Caco-2 (cell line): ENCODE measurements at regions not wholly inside any gene's neighbourhood (a gene's known extent, or its start where the extent isn't known, plus 50 kb on each side); places are given as distances from the start of the nearest gene placed in this dataset.

Experiments used
- BruUV-seq: library from RNA; stranded (reverse); fragments of 400-500 nt; replicated peaks from 2 replicates; lab custom pipeline; 2021; lab: Mats Ljungman, UMichigan
- CTCF ChIA-PET: fragments of 300-600 bp; sonication (Branson Sonifier 250); formaldehyde crosslinking; loops from one replicate; lab custom pipeline; 2022; ENCODE audit warnings: antibody characterized with exemption; lab: Charles Lee
- POLR2A ChIA-PET: fragments of 300-600 bp; sonication (Branson Sonifier 250); formaldehyde crosslinking; loops from one replicate; lab custom pipeline; 2022; ENCODE audit warnings: antibody characterized with exemption; lab: Charles Lee
- DNase-seq, 2 experiments: peaks; one replicate each; pipeline versions ENCODE4 v3.0.0 to v3.0.0-alpha.2; 2020 to 2022
- H3K27me3 ChIP-seq: replicated peaks from 2 replicates; pipeline ENCODE4 v1.6.0; 2011; ENCODE audit warnings: low read length; ENCODE audit not compliant: control insufficient read depth, insufficient read depth
- H3K36me3 ChIP-seq: 2 replicates; pipeline ENCODE4 v1.5.1; 2011; ENCODE audit warnings: low read length; ENCODE audit not compliant: control insufficient read depth, insufficient read depth
- H3K4me1 ChIP-seq: fragments of 250-450 bp; sonication (Bioruptor Pico); 2 replicates; pipeline ENCODE4 v1.5.1; 2020; ENCODE audit warnings: mild to moderate bottlenecking
- H3K4me3 ChIP-seq: 2 replicates; pipeline ENCODE4 v1.5.1; 2011; ENCODE audit warnings: low read depth, mild to moderate bottlenecking, control low read depth, low read length
- H3K9me3 ChIP-seq: fragments of 250-450 bp; sonication (Bioruptor Pico); 2 replicates; pipeline ENCODE4 v1.5.1; 2020; ENCODE audit warnings: mild to moderate bottlenecking, moderate library complexity
- H3K27ac Mint-ChIP-seq: one replicate; pipeline ENCODE4 v1.8.0; 2022; ENCODE audit warnings: mixed read lengths; ENCODE audit not compliant: unreplicated experiment
- H3K27me3 Mint-ChIP-seq: one replicate; pipeline ENCODE4 v1.8.0; 2022; ENCODE audit warnings: mixed read lengths; ENCODE audit not compliant: insufficient read depth, unreplicated experiment
- H3K36me3 Mint-ChIP-seq: one replicate; pipeline ENCODE4 v1.8.0; 2022; ENCODE audit warnings: mild to moderate bottlenecking, mixed read lengths; ENCODE audit not compliant: insufficient read depth, unreplicated experiment
- H3K4me1 Mint-ChIP-seq: one replicate; pipeline ENCODE4 v1.8.0; 2022; ENCODE audit warnings: low read depth, mixed read lengths; ENCODE audit not compliant: unreplicated experiment
- H3K4me3 Mint-ChIP-seq: one replicate; pipeline ENCODE4 v1.8.0; 2022; ENCODE audit warnings: mild to moderate bottlenecking, moderate library complexity, mixed read lengths; ENCODE audit not compliant: unreplicated experiment
- H3K9me3 Mint-ChIP-seq: one replicate; pipeline ENCODE4 v1.8.0; 2022; ENCODE audit warnings: mixed read lengths; ENCODE audit not compliant: unreplicated experiment
- CTCF ChIP-seq, 2 experiments: fragments of 200-600 bp in 1 of 2; IDR thresholded peaks; 1 replicate in 1 of 2; 2 replicates in 1 of 2; pipeline versions ENCODE4 v1.5.1 to v1.8.0; 2011 to 2022; ENCODE audit warnings: antibody characterized with exemption in 1 of 2, control low read depth in 1 of 2, inconsistent platforms in 1 of 2, low read depth in 1 of 2, low read length in 1 of 2, mild to moderate bottlenecking in 1 of 2, moderate library complexity in 1 of 2; ENCODE audit not compliant: insufficient read depth in 1 of 2, severe bottlenecking in 1 of 2, unreplicated experiment in 1 of 2
- intact Hi-C: fragments of 100-400 bp; cut with micrococcal nuclease; formaldehyde crosslinking; loops from one replicate; pipeline ENCODE4 v1.10.0; 2022; ENCODE audit not compliant: unreplicated experiment

- Histone ChIP-seq H3K27me3 (no peaks in the 10 kb centered on the region), H3K4me3 (no peak overlapping the region), H3K36me3 (no peaks in the 10 kb centered on the region), H3K9me3 (no peaks in the 10 kb centered on the region), H3K4me1 (0 out of 2 replicates have a peak, but pooled peaks cover 8% of the 10 kb centered on the region)
- CTCF ChIA-PET = interaction anchor here (1.9 kb wide), 1 partner anchor 10 kb away, joined by 5 read pairs; no protein-coding TSS in a partner anchor
- Mint-ChIP-seq H3K36me3 (no peaks in the 10 kb centered on the region), H3K4me1 (peaks cover 7% of the 10 kb centered on the region), H3K4me3 (no peak overlapping the region), H3K27ac (no peak overlapping the region), H3K27me3 (peaks cover 4% of the 10 kb centered on the region), H3K9me3 (no peaks in the 10 kb centered on the region)
- DNase-seq = peak in 1 of 2 experiments; percentile 32
- peak; percentile 45 to 51 for TF ChIP-seq CTCF (IDR thresholded peaks at IDR 0.05; ENCODE audit: insufficient read depth in 1 of 2, low read depth in 1 of 2, low read length in 1 of 2, severe bottlenecking in 1 of 2, unreplicated experiment in 1 of 2)
- BruUV-seq = no TSS peak
- POLR2A ChIA-PET = no interaction called here
- intact Hi-C loops = no loop called here
Measured at GRCh38 chr2:106572541-106573450, 85.6 kb downstream of the CD8B2 start.

GRCh38 chr2:106573773-106574172 lies 86.6 kb downstream of the CD8B2 start:
- Histone ChIP-seq H3K36me3 (no peaks in the 10 kb centered on the region), H3K4me1 (0 out of 2 replicates have a peak, but pooled peaks cover 8% of the 10 kb centered on the region), H3K4me3 (no peak overlapping the region), H3K9me3 (no peaks in the 10 kb centered on the region), H3K27me3 (no peaks in the 10 kb centered on the region)
- no peak overlapping the region for H3K4me3 Mint-ChIP-seq
- H3K27me3 Mint-ChIP-seq = peaks cover 4% of the 10 kb centered on the region
- H3K36me3 Mint-ChIP-seq = no peaks in the 10 kb centered on the region
- no peak for TF ChIP-seq CTCF (IDR thresholded peaks at IDR 0.05; ENCODE audit: insufficient read depth in 1 of 2, low read depth in 1 of 2, low read length in 1 of 2, severe bottlenecking in 1 of 2, unreplicated experiment in 1 of 2)
- CTCF ChIA-PET = no interaction called here
- peaks cover 7% of the 10 kb centered on the region for H3K4me1 Mint-ChIP-seq
- no peak overlapping the region for H3K27ac Mint-ChIP-seq
- no TSS peak for BruUV-seq
- H3K9me3 Mint-ChIP-seq = no peaks in the 10 kb centered on the region
- intact Hi-C loops = no loop called here
- no peak for DNase-seq
- POLR2A ChIA-PET = no interaction called here

- Mint-ChIP-seq H3K27me3 (peaks cover 8% of the 10 kb centered on the region), H3K4me3 (no peak overlapping the region), H3K9me3 (no peaks in the 10 kb centered on the region), H3K27ac (no peak overlapping the region), H3K36me3 (no peaks in the 10 kb centered on the region), H3K4me1 (peaks cover 7% of the 10 kb centered on the region)
- Histone ChIP-seq H3K36me3 (no peaks in the 10 kb centered on the region), H3K4me1 (0 out of 2 replicates have a peak, but pooled peaks cover 8% of the 10 kb centered on the region), H3K27me3 (no peaks in the 10 kb centered on the region), H3K9me3 (no peaks in the 10 kb centered on the region), H3K4me3 (no peak overlapping the region)
- intact Hi-C loops = no loop called here
- TF ChIP-seq CTCF (IDR thresholded peaks at IDR 0.05; ENCODE audit: insufficient read depth in 1 of 2, low read depth in 1 of 2, low read length in 1 of 2, severe bottlenecking in 1 of 2, unreplicated experiment in 1 of 2) = no peak
- ChIA-PET CTCF (no interaction called here), POLR2A (no interaction called here)
- DNase-seq = no peak
- BruUV-seq = no TSS peak
Measured at GRCh38 chr2:106575955-106576354, 88.8 kb downstream of the CD8B2 start.
